ENCODE measurements at regions not wholly inside any gene's neighbourhood (a gene's known extent, or its start where the extent isn't known, plus 50 kb on each side); places are given as distances from the start of the nearest gene placed in this dataset.

DNA sequence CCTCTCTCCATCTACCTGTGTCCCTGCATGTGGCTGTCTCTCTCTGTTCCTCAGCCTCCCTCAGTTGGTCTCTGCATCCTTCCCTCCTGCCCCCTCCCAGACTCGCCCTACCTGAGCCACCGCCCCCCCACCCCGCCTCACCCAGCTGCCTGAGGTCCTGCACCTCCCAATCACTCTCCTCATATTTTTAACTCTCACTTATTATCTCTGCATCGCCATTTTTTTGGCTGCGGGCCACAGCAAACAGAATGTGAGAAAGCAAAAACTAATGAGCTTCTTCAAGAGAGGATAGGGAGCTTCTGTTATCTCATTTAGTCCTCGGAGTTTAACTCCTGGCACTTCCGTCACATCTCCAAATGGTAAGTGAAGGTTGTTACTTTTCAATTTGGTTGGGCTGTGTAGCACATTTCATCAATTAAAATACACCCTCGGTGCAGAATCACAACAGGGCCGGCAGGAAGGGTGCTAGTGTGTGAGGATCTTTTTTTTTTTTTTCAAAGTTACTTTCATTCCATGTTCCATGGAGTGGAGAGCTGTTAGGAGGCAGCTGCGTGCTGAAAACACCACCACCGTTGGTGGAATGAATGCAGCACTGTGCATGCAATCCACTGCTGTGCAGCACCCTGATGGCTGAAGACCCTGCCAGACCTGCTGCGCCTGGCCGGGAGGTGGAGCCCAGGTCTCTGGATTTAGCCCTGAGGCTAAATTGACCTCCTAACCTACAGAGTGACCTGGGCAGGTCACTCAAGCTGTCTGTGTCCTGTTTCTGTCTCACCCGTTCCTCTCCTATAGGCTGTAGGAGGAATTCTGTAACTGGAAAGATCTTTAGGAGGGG lies 157.2 kb upstream of the NFIA start:
- TF ChIP-seq, protein P1, sequence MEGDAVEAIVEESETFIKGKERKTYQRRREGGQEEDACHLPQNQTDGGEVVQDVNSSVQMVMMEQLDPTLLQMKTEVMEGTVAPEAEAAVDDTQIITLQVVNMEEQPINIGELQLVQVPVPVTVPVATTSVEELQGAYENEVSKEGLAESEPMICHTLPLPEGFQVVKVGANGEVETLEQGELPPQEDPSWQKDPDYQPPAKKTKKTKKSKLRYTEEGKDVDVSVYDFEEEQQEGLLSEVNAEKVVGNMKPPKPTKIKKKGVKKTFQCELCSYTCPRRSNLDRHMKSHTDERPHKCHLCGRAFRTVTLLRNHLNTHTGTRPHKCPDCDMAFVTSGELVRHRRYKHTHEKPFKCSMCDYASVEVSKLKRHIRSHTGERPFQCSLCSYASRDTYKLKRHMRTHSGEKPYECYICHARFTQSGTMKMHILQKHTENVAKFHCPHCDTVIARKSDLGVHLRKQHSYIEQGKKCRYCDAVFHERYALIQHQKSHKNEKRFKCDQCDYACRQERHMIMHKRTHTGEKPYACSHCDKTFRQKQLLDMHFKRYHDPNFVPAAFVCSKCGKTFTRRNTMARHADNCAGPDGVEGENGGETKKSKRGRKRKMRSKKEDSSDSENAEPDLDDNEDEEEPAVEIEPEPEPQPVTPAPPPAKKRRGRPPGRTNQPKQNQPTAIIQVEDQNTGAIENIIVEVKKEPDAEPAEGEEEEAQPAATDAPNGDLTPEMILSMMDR (IDR thresholded peaks at IDR 0.05): no peak
- no peak for TF ChIP-seq POLR2A (IDR thresholded peaks at IDR 0.05)

All from thyroid gland (tissue), 4 donors.